Urothelium cell line (cell line): ENCODE measurements at regions not wholly inside any gene's neighbourhood (a gene's known extent, or its start where the extent isn't known, plus 50 kb on each side); places are given as distances from the start of the nearest gene placed in this dataset.

Experiments
- DNase-seq: peaks from one replicate; pipeline ENCODE4 v3.0.0; 2011; ENCODE audit warnings: low spot score, mixed read lengths
- FAIRE-seq: peaks from 2 replicates; lab custom pipeline; 2011; peaks lifted over from hg19 to GRCh38; lab: Jason Lieb, UNC

DNA sequence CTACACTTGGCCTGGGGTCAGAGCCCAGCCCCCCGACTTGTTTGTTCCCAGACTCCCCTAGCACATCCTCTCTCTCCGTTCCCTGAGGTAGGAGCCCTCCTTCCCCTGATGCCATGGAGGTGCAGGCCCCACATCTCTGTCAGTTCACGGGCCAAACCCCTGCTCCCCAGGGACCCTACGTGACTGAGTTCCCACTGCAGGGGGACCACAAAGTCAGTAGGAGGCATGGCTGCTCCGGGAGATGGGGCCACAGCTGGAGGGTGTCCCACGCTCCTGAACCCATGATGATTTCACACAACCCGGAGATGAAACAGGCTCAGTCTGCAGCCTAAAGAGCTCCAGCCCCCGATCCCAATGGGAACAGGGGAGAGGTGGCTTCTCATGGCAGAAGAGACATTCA is 272.2 kb downstream of the NPHP4 start:
- DNase-seq (no peak), FAIRE-seq (no peak)

DNA sequence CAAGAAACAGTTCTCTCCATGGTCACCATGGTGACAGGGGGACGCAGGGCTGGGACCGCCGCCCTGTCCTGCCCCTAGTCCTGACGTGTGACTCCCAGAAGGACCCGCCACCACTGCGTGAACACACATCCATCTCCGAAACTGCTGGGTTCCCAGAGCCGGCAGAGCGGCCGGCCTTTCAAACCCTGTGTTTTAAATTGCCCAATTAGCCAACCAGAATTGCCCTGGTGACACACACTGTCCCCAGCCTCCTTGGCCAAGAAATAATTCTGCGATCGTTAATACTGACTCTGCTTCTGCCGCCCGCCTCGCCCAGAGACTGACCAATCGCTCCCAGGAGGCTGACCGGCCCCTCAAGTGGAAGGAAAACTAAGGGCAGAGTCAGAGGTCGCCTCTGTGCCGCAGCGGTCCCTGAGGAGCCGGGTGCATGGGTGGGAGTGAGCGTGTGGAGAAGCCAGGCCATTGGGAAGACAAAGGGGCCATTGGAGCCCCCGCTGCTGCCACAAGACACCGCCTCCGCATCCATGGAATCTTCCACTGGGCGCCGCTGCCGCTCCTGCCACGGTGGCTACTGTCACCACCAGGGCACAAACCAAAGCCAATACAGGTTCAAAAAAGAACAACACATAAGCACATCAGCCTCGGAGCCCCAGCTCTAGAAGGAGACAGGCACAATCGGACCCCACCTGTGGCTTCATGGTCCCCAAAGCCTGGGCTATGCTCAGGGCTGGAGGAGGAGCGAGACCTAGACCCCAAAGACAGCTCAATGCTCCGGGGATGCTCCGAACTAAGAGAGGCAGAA is 273.2 kb downstream of the NPHP4 start:
- FAIRE-seq (no peak), DNase-seq (no peak)

DNA sequence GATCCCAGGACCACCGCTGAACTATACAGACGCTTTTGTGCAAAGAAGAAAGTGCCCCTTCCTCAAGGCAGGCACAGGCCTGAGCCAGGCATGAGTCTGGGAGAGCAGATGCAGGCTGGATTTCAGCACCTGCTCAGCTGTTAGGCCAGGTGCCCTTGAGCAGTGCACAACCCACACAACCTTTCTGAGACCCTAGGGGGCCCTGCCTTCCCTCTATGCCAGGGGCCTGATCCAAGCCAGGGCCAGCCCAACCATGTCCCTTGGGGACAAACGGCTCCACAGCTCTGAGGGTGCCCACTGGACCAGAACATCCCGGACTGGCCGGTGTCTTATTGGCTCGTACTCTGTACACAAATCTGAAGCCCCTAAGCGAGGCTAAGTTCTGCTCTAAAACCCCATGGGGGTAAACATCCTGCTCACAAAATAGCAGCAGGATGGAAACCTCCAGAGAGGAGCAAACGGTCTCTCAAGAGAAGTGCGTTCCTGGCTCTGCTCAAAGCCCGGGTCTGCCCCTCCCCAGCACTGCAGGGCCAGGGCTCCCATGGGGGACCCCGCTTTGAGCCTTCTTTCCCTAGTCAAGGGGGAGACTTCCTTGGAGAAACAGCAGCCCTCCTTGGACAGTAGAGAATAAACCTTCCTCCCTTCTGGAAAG is 275.1 kb downstream of the NPHP4 start:
- no peak for DNase-seq
- no peak for FAIRE-seq

DNA sequence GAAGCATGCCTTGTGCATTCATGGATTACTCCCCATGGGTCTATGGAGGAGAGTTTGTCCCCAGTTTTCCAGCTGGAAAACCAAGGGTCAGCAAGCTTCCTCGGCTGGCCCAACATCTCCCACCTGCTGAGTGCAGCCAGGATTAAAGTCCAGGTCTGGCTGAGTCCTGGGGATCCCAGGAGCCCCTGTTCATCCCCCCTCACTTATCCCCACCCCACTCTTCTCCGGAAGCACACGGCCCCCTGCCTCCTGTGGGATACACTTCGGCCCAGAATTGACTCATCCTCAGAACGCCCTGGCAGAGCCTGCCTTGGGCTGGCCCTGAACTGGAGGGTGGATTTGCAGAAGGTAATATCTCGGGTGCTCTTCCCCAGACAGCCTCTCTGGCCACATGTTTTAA is 276.1 kb downstream of the NPHP4 start:
- DNase-seq: no peak
- FAIRE-seq: no peak

DNA sequence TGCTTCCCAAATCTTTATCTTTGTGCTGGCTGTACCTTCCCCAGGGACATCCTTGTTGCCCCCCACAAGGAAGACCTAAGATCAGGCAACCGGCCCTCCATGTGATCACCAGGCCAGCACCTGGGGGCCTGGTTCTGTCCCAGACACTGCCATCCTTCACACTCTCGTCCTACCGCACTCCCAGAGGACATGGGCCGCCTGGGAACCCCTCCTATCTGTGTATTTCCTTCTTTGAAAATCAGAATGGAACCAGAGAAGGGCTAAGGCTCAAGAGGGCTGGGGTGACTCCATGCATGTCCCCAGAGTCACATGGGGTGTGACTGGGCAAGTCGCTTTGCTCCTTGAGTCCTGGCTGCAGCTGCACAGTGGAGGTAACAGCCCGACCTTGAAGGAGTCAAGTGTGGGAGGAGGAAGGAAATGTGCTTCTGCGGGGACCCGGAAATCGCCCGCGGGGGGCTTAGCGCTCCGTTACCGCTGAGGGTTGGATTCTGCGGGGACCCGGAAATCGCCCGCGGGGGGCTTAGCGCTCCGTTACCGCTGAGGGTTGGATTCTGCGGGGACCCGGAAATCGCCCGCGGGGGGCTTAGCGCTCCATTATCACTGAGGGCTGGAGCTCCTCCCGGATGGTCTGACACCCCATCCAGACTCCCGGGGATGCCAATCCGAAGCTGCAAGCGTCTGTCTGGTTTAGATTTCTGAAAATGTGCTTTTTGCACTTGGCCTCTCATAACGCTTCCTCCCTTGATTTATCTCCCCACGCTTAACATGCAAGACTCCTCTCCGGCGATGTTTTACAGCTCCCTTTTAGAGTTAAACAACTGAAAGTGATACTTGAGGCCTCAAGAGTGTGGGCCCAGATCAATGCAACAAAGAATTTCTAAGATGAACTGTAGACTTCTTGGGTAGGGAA is 278.9 kb downstream of the NPHP4 start:
- FAIRE-seq (no peak), DNase-seq (no peak)

DNA sequence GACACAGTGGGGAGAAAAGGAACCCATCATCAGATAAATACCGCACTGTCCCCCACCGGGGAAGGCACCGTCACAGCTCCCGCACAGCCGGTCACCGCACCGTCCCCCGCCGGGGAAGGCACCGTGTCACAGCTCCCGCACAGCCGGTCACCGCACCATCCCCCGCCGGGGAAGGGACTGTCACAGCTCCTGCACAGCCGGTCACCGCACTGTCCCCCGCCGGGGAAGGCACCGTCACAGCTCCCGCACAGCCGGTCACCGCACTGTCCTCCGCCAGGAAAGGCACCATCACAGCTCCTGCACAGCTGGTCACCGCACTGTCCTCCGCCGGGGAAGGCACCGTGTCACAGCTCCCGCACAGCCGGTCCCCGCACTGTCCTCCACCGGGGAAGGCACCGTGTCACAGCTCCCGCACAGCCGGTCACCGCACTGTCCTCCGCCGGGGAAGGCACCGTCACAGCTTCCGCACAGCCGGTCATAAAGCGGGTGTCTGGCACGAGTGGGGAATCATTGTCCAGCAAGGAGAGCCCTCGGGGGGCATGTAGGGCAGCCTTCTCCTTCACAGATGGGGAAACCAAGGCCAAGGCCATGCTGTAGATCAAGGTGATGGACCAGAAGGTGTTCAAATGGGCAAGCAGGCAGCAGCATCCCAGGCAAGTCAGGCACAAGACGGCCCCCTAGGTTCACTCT is 280.1 kb downstream of the NPHP4 start:
- FAIRE-seq (no peak), DNase-seq (no peak)

DNA sequence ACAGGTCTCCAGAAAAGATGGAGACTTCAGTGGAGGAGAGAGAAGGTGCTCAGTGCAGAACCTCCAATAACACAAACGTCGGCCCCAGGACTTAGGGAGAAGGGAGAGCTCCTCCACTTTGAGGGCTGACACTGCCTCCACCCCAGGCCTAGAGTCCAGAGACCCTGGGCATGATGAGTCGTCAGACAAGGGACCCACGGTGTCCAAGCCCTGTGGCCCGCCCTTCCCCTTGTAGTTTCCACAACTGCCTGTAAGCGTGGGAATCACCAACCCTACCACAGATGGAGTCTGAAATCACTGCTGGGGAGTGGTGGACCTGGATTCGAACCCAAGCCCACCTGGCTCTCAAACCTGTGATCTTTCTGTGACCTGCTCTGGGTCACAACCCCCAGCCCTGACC is 281.1 kb downstream of the NPHP4 start:
- no peak for FAIRE-seq
- DNase-seq: no peak

DNA sequence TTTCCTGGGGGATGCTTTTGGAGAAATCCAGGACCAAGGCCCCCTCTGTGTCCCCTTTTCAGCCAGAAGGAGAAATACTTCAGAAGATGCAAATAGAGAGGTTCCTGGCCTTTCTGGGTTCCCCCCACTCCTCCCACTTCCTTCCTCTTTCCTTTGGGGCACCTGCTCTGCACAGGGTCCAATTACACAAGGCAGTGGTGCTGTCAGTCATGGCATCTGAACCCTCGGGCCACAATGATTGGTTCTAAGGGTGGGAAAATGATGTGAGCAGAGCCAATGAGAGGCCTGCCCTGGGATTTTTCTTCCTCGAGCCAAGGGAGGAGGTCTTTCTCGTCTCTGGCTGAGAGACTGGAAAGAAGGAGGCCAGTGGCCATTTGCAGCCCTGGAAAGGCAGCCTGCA is 282.2 kb downstream of the NPHP4 start:
- FAIRE-seq: no peak
- no peak for DNase-seq

DNA sequence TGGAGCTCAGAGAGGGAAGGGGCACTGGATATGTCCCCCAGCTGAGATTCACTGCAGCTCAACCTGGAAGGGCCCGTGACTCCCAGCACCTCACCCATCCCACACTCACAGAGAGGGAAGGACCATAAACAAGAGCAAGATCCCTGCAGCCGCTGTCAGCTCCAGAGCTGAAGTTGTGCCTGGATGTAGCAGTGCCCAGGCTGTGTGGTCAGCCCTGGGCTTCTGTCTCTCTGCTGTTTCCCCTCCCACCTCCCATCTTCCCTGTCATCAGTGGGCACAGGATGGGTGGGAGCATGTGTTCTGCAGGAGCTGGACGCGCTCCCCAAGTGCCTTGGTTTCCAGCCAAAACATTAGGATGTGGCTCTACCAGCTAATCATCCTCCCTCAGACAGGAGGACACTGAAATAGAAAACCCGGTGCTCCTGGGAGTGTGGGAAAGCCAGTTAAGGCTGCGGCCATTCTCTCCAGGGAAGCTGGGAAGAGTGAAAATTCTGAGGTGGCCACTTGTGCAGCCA is 282.7 kb downstream of the NPHP4 start:
- FAIRE-seq (no peak), DNase-seq (no peak)

DNA sequence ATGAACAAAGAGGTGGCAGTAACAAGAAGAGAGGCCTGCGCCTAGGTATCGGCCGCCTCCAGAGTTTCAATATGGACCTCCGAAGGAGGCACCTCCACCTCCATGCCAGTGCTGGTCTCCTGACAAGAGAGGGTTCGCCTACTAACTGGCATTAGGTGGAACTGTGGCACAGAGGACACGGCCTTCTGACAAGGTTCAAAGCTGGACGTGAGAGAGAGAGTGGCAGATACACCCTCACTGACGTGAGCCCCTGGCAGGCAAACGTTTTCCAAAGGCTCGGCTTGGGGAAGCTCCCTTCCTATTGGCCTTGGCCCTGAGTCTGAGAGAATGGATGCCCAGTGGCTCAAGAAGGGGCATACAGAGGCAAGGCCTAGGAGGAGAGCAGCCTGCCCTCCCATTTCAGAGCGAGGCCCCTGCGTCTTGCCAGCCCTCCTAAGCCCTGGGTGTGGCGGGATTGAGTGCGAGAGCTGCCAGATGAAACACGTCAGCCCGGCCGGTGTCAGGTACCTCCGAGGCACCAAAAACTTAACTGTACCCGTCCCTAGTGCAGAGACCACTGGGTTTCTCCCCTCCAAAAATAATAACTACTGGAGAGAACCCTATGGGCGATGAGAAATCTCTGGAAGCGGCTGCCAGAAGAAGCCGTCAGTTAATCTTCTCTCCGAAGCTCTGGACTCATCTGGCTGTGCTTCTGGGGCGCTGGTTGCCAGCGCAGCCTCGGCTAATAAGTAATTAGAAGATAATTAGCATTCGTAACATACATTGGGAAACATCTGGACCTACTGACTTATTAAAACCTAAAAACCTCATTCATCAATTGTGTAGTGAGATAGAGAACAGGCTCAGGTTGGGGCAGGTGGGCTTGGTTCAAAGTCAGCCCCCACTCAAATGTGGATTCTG is 283.6 kb downstream of the NPHP4 start:
- DNase-seq: no peak
- FAIRE-seq: no peak

DNA sequence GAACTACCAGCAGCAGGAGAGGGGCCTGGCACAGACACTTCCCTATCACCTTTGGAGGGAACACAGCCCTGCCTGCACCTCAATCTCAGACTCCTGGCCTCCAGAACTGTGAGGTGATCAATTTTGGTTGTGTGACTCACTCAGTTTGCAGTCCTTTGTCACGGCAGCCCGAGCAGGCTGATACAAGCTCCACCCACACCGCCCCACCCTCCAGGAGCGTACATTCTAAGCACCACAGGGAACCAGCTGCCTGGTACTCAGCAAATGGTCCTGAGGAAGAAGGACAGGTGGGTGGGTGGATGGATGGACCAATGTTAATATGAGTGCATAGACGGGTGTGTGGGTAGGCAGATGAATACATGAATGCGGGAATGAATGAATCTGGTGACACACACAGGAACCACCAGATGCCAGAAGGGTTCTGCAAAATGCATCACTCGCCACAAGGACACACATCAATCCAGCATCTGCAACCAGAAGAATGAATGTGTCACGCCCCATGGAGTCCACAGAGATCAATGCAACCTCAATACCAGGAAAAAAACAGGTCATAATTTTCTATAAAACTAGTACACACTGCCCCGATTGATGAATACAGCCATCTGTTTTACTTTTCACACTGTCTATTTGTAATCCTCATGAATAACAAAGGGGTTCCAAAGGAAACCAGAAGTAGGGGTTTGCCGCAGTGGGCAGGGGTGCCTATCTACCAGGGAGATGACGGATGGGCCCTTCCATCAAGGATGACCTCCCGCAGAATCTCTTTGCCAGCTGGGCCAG is 284.5 kb downstream of the NPHP4 start:
- no peak for DNase-seq
- FAIRE-seq: no peak

DNA sequence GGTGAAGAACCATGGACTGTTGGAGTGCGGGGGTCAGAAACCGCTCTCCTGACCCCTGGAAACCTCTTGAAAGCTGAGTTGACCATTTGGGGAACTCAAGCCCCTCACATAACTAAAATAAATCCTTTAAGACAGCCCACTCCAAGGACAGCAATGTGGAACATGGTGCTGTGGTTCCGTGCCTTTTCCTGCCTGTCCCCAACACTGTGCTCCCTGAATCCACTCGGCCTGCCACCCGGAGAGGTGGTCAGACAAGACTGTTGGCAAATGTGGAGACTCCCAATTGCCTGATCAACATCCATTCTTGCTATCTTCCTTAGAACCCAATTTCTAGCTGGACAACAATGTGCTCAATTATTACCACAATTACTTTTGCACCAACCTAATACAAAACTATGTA is 286.0 kb downstream of the NPHP4 start:
- no peak for FAIRE-seq

DNA sequence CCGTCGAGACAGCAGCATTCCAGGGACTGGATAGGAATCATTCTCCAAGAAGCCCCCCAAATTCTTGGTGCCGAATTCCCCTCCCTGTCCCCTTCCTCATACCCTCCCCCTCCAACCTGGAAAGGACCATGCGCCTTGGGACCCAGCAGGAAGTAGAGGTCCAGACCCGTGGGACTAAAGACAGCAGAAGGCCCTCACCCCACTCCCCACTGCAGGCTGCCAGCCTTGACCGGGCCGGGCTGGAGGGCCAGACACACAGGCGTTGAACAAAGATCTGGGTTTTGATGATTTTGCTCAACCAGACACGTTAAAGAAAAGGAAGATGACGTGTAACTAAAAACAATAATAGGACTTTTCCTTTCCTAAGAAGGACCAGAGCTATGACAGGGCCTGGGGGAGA is 286.5 kb downstream of the NPHP4 start:
- DNase-seq (no peak), FAIRE-seq (no peak)

More for the DNA sequence above, 286.0 kb downstream of the NPHP4 start:
- DNase-seq: no peak

DNA sequence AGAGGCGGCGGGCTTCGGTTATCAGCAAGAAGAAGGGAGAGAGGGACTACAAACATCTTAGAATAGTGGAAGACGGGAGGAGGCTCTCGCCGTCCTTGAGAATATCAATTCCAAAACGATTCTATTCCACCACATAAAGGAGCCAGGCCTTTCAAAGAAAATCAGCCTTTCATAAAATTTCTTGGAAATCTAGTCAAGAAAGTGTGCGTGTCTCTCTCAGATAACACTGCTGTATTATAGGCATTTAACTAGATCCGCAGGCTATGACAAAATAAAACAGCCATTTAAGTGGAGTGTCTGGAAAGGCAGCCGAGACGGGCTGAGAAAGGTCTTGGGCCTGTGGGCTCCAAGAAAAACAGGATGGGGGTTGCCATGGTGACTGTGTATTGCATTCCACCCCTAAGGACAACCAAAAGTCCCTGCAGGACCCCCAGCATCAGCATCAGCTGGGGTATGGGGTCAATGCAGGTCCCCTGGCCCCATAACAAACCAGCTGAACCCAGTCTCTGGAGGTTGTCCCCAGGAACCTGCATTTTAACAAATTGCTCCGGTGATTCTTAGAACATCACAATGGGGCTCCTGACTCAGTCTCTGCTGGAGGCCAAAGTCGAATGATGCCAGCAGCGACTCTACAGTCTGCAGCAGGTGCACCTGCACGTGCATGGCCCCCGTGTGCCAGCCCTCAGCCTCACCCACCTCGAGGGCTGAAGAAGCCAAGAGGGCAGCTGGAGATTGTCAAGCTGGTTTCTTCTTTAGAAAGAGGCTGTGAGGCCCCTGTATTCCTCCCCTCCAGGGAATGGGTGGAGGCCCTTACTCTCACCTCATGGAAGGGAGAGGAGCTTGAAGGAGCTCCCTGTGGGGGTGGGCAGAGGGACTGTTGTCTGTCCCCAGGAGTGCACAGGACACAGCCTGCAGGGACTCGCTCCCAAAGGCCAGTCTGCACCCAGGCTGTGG is 287.4 kb downstream of the NPHP4 start:
- DNase-seq (no peak), FAIRE-seq (no peak)

DNA sequence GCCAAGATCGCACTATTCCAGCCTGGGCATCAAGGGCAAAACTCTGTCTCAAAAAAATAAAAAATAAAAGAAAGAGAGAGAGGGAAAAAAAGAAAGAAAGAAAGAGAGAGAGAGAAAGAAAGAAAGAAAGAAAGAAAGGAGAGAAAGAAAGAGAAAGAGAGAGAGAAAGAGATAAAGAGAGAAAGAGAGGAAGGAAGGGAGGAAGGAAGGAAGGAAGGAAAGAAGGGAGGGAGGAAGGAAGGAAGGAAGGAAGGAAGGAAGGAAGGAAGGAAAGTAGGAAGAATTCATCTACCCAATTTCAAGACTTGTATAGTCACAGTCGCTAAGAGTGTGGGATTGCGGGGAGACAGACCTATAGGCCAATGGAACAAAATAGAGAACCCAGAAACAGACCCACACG is 290.6 kb downstream of the NPHP4 start:
- FAIRE-seq (no peak), DNase-seq (no peak)

DNA sequence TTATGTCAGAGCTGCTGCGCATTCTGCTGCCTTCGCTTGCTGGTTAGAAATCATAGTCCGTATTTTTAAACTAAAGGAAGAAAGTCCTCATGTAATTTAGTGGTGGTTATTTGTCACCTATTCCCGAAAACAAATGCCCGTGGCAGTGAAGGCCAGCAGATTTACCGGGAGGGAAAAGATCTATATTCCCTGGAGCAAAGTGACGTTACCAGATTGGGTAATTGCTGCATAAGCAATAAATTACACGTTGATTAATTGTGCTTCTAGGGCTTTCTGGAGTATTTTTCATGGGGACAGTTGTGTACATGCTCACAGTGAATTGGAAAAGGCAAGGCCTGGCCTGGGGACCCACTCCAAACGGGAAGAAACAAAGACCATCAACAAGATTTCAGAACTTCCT is 298.7 kb downstream of the NPHP4 start:
- no peak for FAIRE-seq
- DNase-seq: no peak

DNA sequence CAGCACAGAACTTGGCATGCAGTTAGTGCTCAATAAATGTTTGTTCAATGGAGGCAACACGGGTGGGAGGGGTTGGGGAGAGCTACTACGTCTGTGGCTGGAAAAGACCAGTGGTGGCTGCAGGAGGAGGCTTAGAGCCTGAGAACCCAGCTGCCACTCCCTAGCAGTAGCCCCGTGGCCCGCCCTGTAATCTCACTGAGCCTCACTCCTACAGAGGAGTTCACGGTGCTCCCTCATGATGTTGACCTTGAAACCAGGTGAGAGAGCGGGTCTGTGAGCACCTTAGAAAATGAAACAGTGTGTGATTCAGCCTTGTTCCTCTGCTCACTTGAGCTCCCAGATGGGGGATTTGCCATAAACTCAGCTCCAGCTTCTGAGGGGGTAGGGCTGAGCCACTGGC is 299.6 kb downstream of the NPHP4 start:
- no peak for FAIRE-seq

More for the DNA sequence above, 299.6 kb downstream of the NPHP4 start:
- DNase-seq: no peak
